Neural progenitor cell (in vitro differentiated cells): ENCODE measurements at regions not wholly inside any gene's neighbourhood (a gene's known extent, or its start where the extent isn't known, plus 50 kb on each side); places are given as distances from the start of the nearest gene placed in this dataset.

Experiments
- DNase-seq: peaks from one replicate; pipeline ENCODE4 v3.0.0-alpha.2; 2016; ENCODE audit warnings: low spot score
- H2AFZ ChIP-seq: fragments of 200-600 bp; sonication (generic); replicated peaks from 2 replicates; pipeline ENCODE4 v1.6.1; 2016; ENCODE audit warnings: antibody characterized with exemption
- H3F3A ChIP-seq: fragments of 200-600 bp; sonication (generic); 2 replicates; pipeline ENCODE4 v1.6.1; 2016; ENCODE audit warnings: antibody characterized with exemption, low read depth
- H3K27ac ChIP-seq: fragments of 200-600 bp; sonication (generic); 2 replicates; pipeline ENCODE4 v1.5.1; 2016; ENCODE audit warnings: mild to moderate bottlenecking
- H3K27me3 ChIP-seq: fragments of 200-600 bp; sonication (generic); 2 replicates; pipeline ENCODE4 v1.6.1; 2016; ENCODE audit warnings: mild to moderate bottlenecking, moderate library complexity
- H3K36me3 ChIP-seq: fragments of 200-600 bp; sonication (generic); 2 replicates; pipeline ENCODE4 v1.5.1; 2016
- H3K4me1 ChIP-seq: fragments of 200-600 bp; sonication (generic); 2 replicates; pipeline ENCODE4 v1.6.1; 2016; ENCODE audit warnings: mixed run types
- H3K4me2 ChIP-seq: fragments of 200-600 bp; sonication (generic); 2 replicates; pipeline ENCODE4 v1.6.1; 2016
- H3K4me3 ChIP-seq: fragments of 200-600 bp; sonication (generic); 2 replicates; pipeline ENCODE4 v1.5.1; 2016
- H3K79me2 ChIP-seq: fragments of 200-600 bp; sonication (generic); 2 replicates; pipeline ENCODE4 v1.6.1; 2016; ENCODE audit warnings: low read depth
- H3K9ac ChIP-seq: fragments of 200-600 bp; sonication (generic); 2 replicates; pipeline ENCODE4 v1.6.1; 2016
- H3K9me3 ChIP-seq: fragments of 200-600 bp; sonication (generic); 2 replicates; pipeline ENCODE4 v1.5.1; 2016; ENCODE audit warnings: low read depth
- H4K20me1 ChIP-seq: fragments of 200-600 bp; sonication (generic); 2 replicates; pipeline ENCODE4 v1.6.1; 2016; ENCODE audit warnings: low read depth
- H3K27ac Mint-ChIP-seq: 3 replicates; pipeline ENCODE4 v1.8.0; 2021; ENCODE audit warnings: mixed read lengths
- H3K27me3 Mint-ChIP-seq: 2 replicates; pipeline ENCODE4 v1.8.0; 2022; ENCODE audit warnings: low read depth, mild to moderate bottlenecking, inconsistent platforms, moderate library complexity, mixed read lengths; ENCODE audit not compliant: insufficient read depth
- H3K36me3 Mint-ChIP-seq: 3 replicates; pipeline ENCODE4 v1.8.0; 2021; ENCODE audit warnings: mixed read lengths
- H3K4me1 Mint-ChIP-seq: 3 replicates; pipeline ENCODE4 v1.8.0; 2021; ENCODE audit warnings: mixed read lengths
- H3K4me3 Mint-ChIP-seq: 3 replicates; pipeline ENCODE4 v1.8.0; 2021; ENCODE audit warnings: mild to moderate bottlenecking, moderate library complexity, mixed read lengths
- H3K9me3 Mint-ChIP-seq: 3 replicates; pipeline ENCODE4 v1.8.0; 2020; ENCODE audit warnings: mixed read lengths
- EZH2 ChIP-seq: fragments of 200-600 bp; sonication (generic); IDR thresholded peaks from 2 replicates; pipeline ENCODE4 v1.6.1; 2017; ENCODE audit warnings: antibody characterized with exemption, mild to moderate bottlenecking, moderate library complexity
- EZH2phosphoT487 ChIP-seq: fragments of 200-600 bp; sonication (generic); IDR thresholded peaks from 2 replicates; pipeline ENCODE4 v1.6.1; 2017; ENCODE audit warnings: antibody characterized with exemption
- TF ChIP-seq, protein P1 (sequence below): fragments of 200-600 bp; sonication (generic); IDR thresholded peaks from 2 replicates; pipeline ENCODE4 v1.5.1; 2017; ENCODE audit warnings: antibody characterized with exemption, mild to moderate bottlenecking

DNA sequence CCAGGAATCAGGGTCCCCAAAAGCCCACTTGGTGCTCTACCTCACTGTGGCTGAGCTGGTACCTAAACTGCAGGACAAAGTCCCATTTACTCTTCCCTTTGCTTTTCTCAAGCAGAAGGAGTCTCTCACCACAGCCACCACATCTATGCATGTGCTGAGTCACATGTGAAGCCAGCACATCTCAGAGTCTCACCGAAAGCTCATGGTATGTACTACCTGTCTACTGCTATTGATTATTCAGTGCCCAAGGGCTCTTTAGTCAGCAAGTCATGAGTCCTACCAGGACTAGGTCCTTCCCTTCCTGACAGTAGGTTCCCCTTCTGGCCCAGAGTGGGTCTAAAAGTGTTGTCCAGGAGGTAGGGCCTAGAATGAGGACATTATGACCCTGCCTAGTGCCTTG lies 130.7 kb upstream of the NTRK2 start:
- H3K4me1 ChIP-seq = no peaks in the 10 kb centered on the region
- no peak overlapping the region for H3K27ac ChIP-seq
- H3K36me3 ChIP-seq = no peaks in the 10 kb centered on the region
- Mint-ChIP-seq H3K27me3 (peaks cover 2% of the 10 kb centered on the region), H3K36me3 (no peaks in the 10 kb centered on the region), H3K9me3 (peaks cover 33% of the 10 kb centered on the region), H3K27ac (no peak overlapping the region), H3K4me1 (peaks cover 3% of the 10 kb centered on the region), H3K4me3 (no peak overlapping the region)
- no peak overlapping the region for H3K4me2 ChIP-seq
- H3K9me3 ChIP-seq = no peaks in the 10 kb centered on the region
- no peak for TF ChIP-seq EZH2
- TF ChIP-seq, protein P1, sequence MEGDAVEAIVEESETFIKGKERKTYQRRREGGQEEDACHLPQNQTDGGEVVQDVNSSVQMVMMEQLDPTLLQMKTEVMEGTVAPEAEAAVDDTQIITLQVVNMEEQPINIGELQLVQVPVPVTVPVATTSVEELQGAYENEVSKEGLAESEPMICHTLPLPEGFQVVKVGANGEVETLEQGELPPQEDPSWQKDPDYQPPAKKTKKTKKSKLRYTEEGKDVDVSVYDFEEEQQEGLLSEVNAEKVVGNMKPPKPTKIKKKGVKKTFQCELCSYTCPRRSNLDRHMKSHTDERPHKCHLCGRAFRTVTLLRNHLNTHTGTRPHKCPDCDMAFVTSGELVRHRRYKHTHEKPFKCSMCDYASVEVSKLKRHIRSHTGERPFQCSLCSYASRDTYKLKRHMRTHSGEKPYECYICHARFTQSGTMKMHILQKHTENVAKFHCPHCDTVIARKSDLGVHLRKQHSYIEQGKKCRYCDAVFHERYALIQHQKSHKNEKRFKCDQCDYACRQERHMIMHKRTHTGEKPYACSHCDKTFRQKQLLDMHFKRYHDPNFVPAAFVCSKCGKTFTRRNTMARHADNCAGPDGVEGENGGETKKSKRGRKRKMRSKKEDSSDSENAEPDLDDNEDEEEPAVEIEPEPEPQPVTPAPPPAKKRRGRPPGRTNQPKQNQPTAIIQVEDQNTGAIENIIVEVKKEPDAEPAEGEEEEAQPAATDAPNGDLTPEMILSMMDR = no peak
- TF ChIP-seq EZH2phosphoT487 = no peak
- no peak overlapping the region for H3K4me3 ChIP-seq
- H4K20me1 ChIP-seq = no peaks in the 10 kb centered on the region
- H3K79me2 ChIP-seq = no peaks in the 10 kb centered on the region
- no peak for DNase-seq
- no peaks in the 10 kb centered on the region for H3K27me3 ChIP-seq
- no peak overlapping the region for H3K9ac ChIP-seq
- no peaks in the 10 kb centered on the region for H3F3A ChIP-seq
- H2AFZ ChIP-seq = no peak overlapping the region

GRCh38 chr9:84542554-84542953 lies 127.0 kb upstream of the NTRK2 start:
- Histone ChIP-seq H3K4me3 (no peak overlapping the region), H3K36me3 (no peaks in the 10 kb centered on the region), H2AFZ (no peak overlapping the region), H4K20me1 (no peaks in the 10 kb centered on the region), H3K9ac (no peak overlapping the region), H3K9me3 (no peaks in the 10 kb centered on the region), H3K4me2 (no peak overlapping the region), H3K27me3 (no peaks in the 10 kb centered on the region), H3K27ac (no peak overlapping the region), H3K79me2 (no peaks in the 10 kb centered on the region), H3F3A (no peaks in the 10 kb centered on the region), H3K4me1 (no peaks in the 10 kb centered on the region)
- DNase-seq = no peak
- Mint-ChIP-seq H3K27me3 (no peaks in the 10 kb centered on the region), H3K27ac (no peak overlapping the region), H3K36me3 (no peaks in the 10 kb centered on the region), H3K4me3 (no peak overlapping the region), H3K4me1 (no peaks in the 10 kb centered on the region), H3K9me3 (peaks cover 10% of the 10 kb centered on the region)
- TF ChIP-seq EZH2phosphoT487 = no peak
- TF ChIP-seq, protein P1 = no peak
- TF ChIP-seq EZH2 = no peak

GRCh38 chr9:84554069-84554664 lies 115.4 kb upstream of the NTRK2 start:
- H3K27ac ChIP-seq = no peak overlapping the region
- no peak for TF ChIP-seq EZH2
- TF ChIP-seq, protein P1 = no peak
- no peak for TF ChIP-seq EZH2phosphoT487
- H3K9ac ChIP-seq = no peak overlapping the region
- no peak overlapping the region for H3K27ac Mint-ChIP-seq
- no peak overlapping the region for H3K4me3 Mint-ChIP-seq
- H3K4me1 ChIP-seq = peaks cover 9% of the 10 kb centered on the region
- H3K27me3 ChIP-seq = no peaks in the 10 kb centered on the region
- H3K79me2 ChIP-seq = no peaks in the 10 kb centered on the region
- H3K4me3 ChIP-seq = no peak overlapping the region
- no peaks in the 10 kb centered on the region for H3F3A ChIP-seq
- H3K9me3 Mint-ChIP-seq = peaks cover 2% of the 10 kb centered on the region
- no peak for DNase-seq
- peaks cover 17% of the 10 kb centered on the region for H3K4me1 Mint-ChIP-seq
- no peaks in the 10 kb centered on the region for H3K36me3 ChIP-seq
- H3K36me3 Mint-ChIP-seq = no peaks in the 10 kb centered on the region
- H2AFZ ChIP-seq = no peak overlapping the region
- no peaks in the 10 kb centered on the region for H3K9me3 ChIP-seq
- no peaks in the 10 kb centered on the region for H4K20me1 ChIP-seq
- H3K4me2 ChIP-seq = no peak overlapping the region
- peaks cover 3% of the 10 kb centered on the region for H3K27me3 Mint-ChIP-seq
